IMR-90 (cell line): ENCODE measurements at regions not wholly inside any gene's neighbourhood (a gene's known extent, or its start where the extent isn't known, plus 50 kb on each side); places are given as distances from the start of the nearest gene placed in this dataset.

Source experiments
- ATAC-seq: fragments of 200-7000 bp; cut with Tn5 transposase; 2 replicates; pipeline ENCODE4 v1.9.1; 2020; ENCODE audit warnings: low read depth, mild to moderate bottlenecking, moderate library complexity
- BruUV-seq: library from RNA; stranded (reverse); fragments of 400-500 nt; replicated peaks from 2 replicates; lab custom pipeline; 2021; lab: Mats Ljungman, UMichigan
- CTCF ChIA-PET: fragments of 300-600 bp; formaldehyde crosslinking; extraction: SDS; loops from one replicate; lab custom pipeline; 2021; ENCODE audit warnings: antibody characterized with exemption; lab: Yijun Ruan, JAX
- POLR2A ChIA-PET: fragments of 300-600 bp; sonication (Branson Sonifier 250); formaldehyde crosslinking; loops from one replicate; lab custom pipeline; 2022; ENCODE audit warnings: antibody characterized with exemption; ENCODE audit not compliant: unreplicated experiment; lab: Charles Lee
- DNase-seq: peaks from one replicate; pipeline ENCODE4 v3.0.0; 2013
- H2AFZ ChIP-seq: replicated peaks from 2 replicates; pipeline ENCODE3; 2013; ENCODE audit warnings: low read length, mild to moderate bottlenecking; ENCODE audit not compliant: poor library complexity
- H2AK5ac ChIP-seq: 2 replicates; pipeline ENCODE4 v1.6.1; 2013; ENCODE audit warnings: low read depth, low read length, inconsistent platforms
- H2AK9ac ChIP-seq: replicated peaks from 2 replicates; pipeline ENCODE3; 2013; ENCODE audit warnings: mild to moderate bottlenecking, low read depth, low read length, moderate library complexity; ENCODE audit not compliant: poor library complexity
- H2BK120ac ChIP-seq: 2 replicates; pipeline ENCODE4 v1.6.1; 2013; ENCODE audit warnings: low read depth, low read length, inconsistent platforms
- H2BK15ac ChIP-seq: 3 replicates; pipeline ENCODE4 v1.6.1; 2013; ENCODE audit warnings: low read depth, low read length, inconsistent platforms
- H2BK20ac ChIP-seq: 2 replicates; pipeline ENCODE4 v1.6.1; 2013; ENCODE audit warnings: low read depth, mild to moderate bottlenecking, inconsistent platforms, low read length, moderate library complexity
- H2BK5ac ChIP-seq: 2 replicates; pipeline ENCODE4 v1.6.1; 2013; ENCODE audit warnings: mild to moderate bottlenecking, low read depth, low read length, inconsistent platforms; ENCODE audit not compliant: poor library complexity, severe bottlenecking
- H3K14ac ChIP-seq: replicated peaks from 2 replicates; pipeline ENCODE4 v1.6.1; 2013; ENCODE audit warnings: low read depth, low read length, inconsistent platforms
- H3K18ac ChIP-seq: 2 replicates; pipeline ENCODE4 v1.6.1; 2013; ENCODE audit warnings: low read depth, low read length, control low read depth
- H3K23ac ChIP-seq: 2 replicates; pipeline ENCODE4 v1.6.1; 2013; ENCODE audit warnings: low read depth, low read length, inconsistent platforms
- H3K27ac ChIP-seq: 2 replicates; pipeline ENCODE4 v1.5.1; 2013; ENCODE audit warnings: mild to moderate bottlenecking, control low read depth, low read length; ENCODE audit not compliant: insufficient read depth
- H3K27me3 ChIP-seq: 2 replicates; pipeline ENCODE4 v1.6.1; 2013; ENCODE audit warnings: low read length; ENCODE audit not compliant: control insufficient read depth, insufficient read depth
- H3K36me3 ChIP-seq: 2 replicates; pipeline ENCODE4 v1.6.1; 2013; ENCODE audit warnings: low read length, mixed read lengths; ENCODE audit not compliant: control insufficient read depth, insufficient read depth
- H3K4ac ChIP-seq: 2 replicates; pipeline ENCODE4 v1.6.1; 2013; ENCODE audit warnings: low read depth, low read length, inconsistent platforms
- H3K4me1 ChIP-seq: 2 replicates; pipeline ENCODE4 v1.6.1; 2013; ENCODE audit warnings: low read length, mixed read lengths; ENCODE audit not compliant: control insufficient read depth, insufficient read depth
- H3K4me2 ChIP-seq: 2 replicates; pipeline ENCODE4 v1.6.1; 2013; ENCODE audit warnings: low read depth, mild to moderate bottlenecking, control low read depth, low read length, moderate library complexity
- H3K4me3 ChIP-seq: 2 replicates; pipeline ENCODE4 v1.5.1; 2013; ENCODE audit warnings: low read depth, mild to moderate bottlenecking, control low read depth, low read length, moderate library complexity; ENCODE audit not compliant: insufficient read depth
- H3K56ac ChIP-seq: 2 replicates; pipeline ENCODE4 v1.6.1; 2013; ENCODE audit warnings: low read length, inconsistent platforms; ENCODE audit not compliant: insufficient read depth; ENCODE audit errors: extremely low read depth
- H3K79me1 ChIP-seq, 2 experiments: 2 replicates each; pipeline ENCODE4 v1.6.1; 2013; ENCODE audit warnings: low read length in 2 of 2, inconsistent platforms in 1 of 2, low read depth in 1 of 2
- H3K9ac ChIP-seq: 2 replicates; pipeline ENCODE4 v1.6.1; 2013; ENCODE audit warnings: low read depth, low read length, control low read depth
- H3K9me1 ChIP-seq: 2 replicates; pipeline ENCODE4 v1.6.1; 2013; ENCODE audit warnings: low read length, inconsistent platforms; ENCODE audit not compliant: insufficient read depth
- H3K9me3 ChIP-seq: 2 replicates; pipeline ENCODE4 v1.6.1; 2013; ENCODE audit warnings: low read length; ENCODE audit not compliant: control insufficient read depth, insufficient read depth
- H4K20me1 ChIP-seq: 2 replicates; pipeline ENCODE4 v1.6.1; 2013; ENCODE audit warnings: low read length, inconsistent platforms; ENCODE audit not compliant: insufficient read depth
- H4K5ac ChIP-seq: 2 replicates; pipeline ENCODE4 v1.6.1; 2013; ENCODE audit warnings: mild to moderate bottlenecking, low read depth, low read length, control low read depth
- H4K8ac ChIP-seq, 2 experiments: 2 replicates each; pipeline ENCODE4 v1.6.1; 2013; ENCODE audit warnings: low read depth in 2 of 2, low read length in 2 of 2, control low read depth in 1 of 2, inconsistent platforms in 1 of 2
- H4K91ac ChIP-seq: 2 replicates; pipeline ENCODE4 v1.6.1; 2013; ENCODE audit warnings: low read depth, low read length, inconsistent platforms; ENCODE audit not compliant: insufficient read depth
- BHLHE40 ChIP-seq: fragments of 150-350 bp; IDR thresholded peaks from 2 replicates; pipeline ENCODE4 v1.6.1; 2016; ENCODE audit warnings: mild to moderate bottlenecking, low read depth, low read length
- ELK1 ChIP-seq: fragments of 150-350 bp; IDR thresholded peaks from 2 replicates; pipeline ENCODE4 v1.6.1; 2016; ENCODE audit warnings: low read depth, mild to moderate bottlenecking, low read length, moderate library complexity, borderline replicate concordance
- MAFK ChIP-seq: IDR thresholded peaks from 2 replicates; pipeline ENCODE4 v1.6.1; 2012; ENCODE audit warnings: low read depth, low read length, improper control_type of control experiment
- MXI1 ChIP-seq: IDR thresholded peaks from 2 replicates; pipeline ENCODE4 v1.6.1; 2012; ENCODE audit warnings: low read depth, mild to moderate bottlenecking, low read length, moderate library complexity, borderline replicate concordance
- NFE2L2 ChIP-seq: fragments of 150-350 bp; IDR thresholded peaks from 2 replicates; pipeline ENCODE4 v1.6.1; 2016; ENCODE audit warnings: low read depth, mild to moderate bottlenecking, low read length
- RAD21 ChIP-seq: IDR thresholded peaks from 2 replicates; pipeline ENCODE4 v1.6.1; 2012; ENCODE audit warnings: low read length, improper control_type of control experiment
- RCOR1 ChIP-seq: IDR thresholded peaks from 2 replicates; pipeline ENCODE4 v1.6.1; 2012; ENCODE audit warnings: mild to moderate bottlenecking, low read length, improper control_type of control experiment; ENCODE audit not compliant: insufficient replicate concordance
- SMC3 ChIP-seq: fragments of 150-350 bp; IDR thresholded peaks from 2 replicates; pipeline ENCODE4 v1.6.1; 2016; ENCODE audit warnings: low read depth, mild to moderate bottlenecking, antibody characterized with exemption, low read length, moderate library complexity
- dilution Hi-C: fragments of 300-500 bp; cut with HindIII; formaldehyde crosslinking; loops from one replicate; pipeline ENCODE4 v1.14.3; 2018; ENCODE audit warnings: low sequenced_read_pairs; ENCODE audit not compliant: unreplicated experiment
- in situ Hi-C: fragments of 300-500 bp; cut with MboI; formaldehyde crosslinking; loops from 3 replicates; pipeline ENCODE4 v1.14.3; 2019; ENCODE audit warnings: low sequenced_read_pairs, inconsistent platforms, mixed read lengths
- intact Hi-C: fragments of 100-400 bp; cut with micrococcal nuclease; formaldehyde crosslinking; loops from 2 replicates; pipeline ENCODE4 v1.10.0; 2022
- TF ChIP-seq, protein P1 (sequence below): fragments of 150-350 bp; IDR thresholded peaks from 2 replicates; pipeline ENCODE4 v1.6.1; 2017; ENCODE audit warnings: mild to moderate bottlenecking, antibody characterized with exemption, low read length, low read depth

DNA sequence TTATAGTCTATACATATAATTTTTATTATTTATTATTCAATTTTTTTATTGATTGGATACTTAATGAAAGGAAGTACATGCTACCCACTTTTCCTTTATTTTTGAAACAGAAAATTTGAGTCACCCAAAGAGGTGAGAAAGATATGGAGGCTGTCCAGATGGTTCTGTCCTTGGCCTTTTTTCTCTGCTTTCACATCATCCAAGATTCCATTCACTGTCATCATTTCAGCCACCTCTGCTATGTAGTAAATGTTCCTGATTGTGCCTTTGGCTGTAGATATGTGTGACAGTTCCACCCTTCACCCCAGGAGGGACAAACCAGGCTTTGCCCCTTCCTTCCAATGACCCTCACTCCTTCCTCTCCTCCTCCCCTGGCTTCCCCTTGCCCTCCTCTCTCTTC is 675.7 kb upstream of the ID2 start:
- Histone ChIP-seq H2BK5ac (no peak overlapping the region), H3K9me1 (peaks cover 7% of the 10 kb centered on the region), H2AK9ac (peak overlapping the region; percentile 35), H3K9ac (no peak overlapping the region), H2BK20ac (peak overlapping the region; percentile 33; the same call in 1 of the 2 replicates), H3K4me1 (peaks cover 4% of the 10 kb centered on the region; the same call in 1 of the 2 replicates), H3K9me3 (no peaks in the 10 kb centered on the region), H3K27me3 (no peaks in the 10 kb centered on the region), H3K27ac (no peak overlapping the region), H3K4ac (peak overlapping the region; percentile 64; the same call in 1 of the 2 replicates), H2BK15ac (peak overlapping the region; percentile 91), H2AK5ac (peak overlapping the region; percentile 55; the same call in 1 of the 2 replicates), H3K4me3 (no peak overlapping the region), H4K5ac (no peak overlapping the region), H3K36me3 (no peaks in the 10 kb centered on the region), H3K14ac (no peak overlapping the region), H3K79me1 (no peaks in the 10 kb centered on the region), H3K18ac (no peak overlapping the region), H4K20me1 (no peaks in the 10 kb centered on the region), H2AFZ (peak overlapping the region; percentile 76), H2BK120ac (peak overlapping the region; percentile 64), H4K8ac (no peak overlapping the region; a peak in 1 of 4 replicates), H3K4me2 (no peak overlapping the region), H3K23ac (no peak overlapping the region), H4K91ac (no peak overlapping the region; the same call in 1 of the 2 replicates), H3K56ac (no peak overlapping the region)
- ChIA-PET CTCF (no interaction called here), POLR2A (no interaction called here)
- ATAC-seq (no peak), DNase-seq (no peak)
- intact Hi-C loops, result loop anchor here (10.0 kb wide), 1 partner anchor 759 kb away; no protein-coding TSS in a partner anchor
- TF ChIP-seq, protein P1, sequence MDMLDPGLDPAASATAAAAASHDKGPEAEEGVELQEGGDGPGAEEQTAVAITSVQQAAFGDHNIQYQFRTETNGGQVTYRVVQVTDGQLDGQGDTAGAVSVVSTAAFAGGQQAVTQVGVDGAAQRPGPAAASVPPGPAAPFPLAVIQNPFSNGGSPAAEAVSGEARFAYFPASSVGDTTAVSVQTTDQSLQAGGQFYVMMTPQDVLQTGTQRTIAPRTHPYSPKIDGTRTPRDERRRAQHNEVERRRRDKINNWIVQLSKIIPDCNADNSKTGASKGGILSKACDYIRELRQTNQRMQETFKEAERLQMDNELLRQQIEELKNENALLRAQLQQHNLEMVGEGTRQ, result no peak
- TF ChIP-seq MXI1 (no peak), RAD21 (no peak), RCOR1 (no peak), BHLHE40 (no peak), SMC3 (no peak), ELK1 (no peak), NFE2L2 (no peak), MAFK (no peak)
- in situ Hi-C loops, result loop anchor here (10.0 kb wide), 1 partner anchor 679 kb away; the partner anchor contains the start of gene ID2
- dilution Hi-C loops, result no loop called here
- no TSS peak for BruUV-seq
